GM18511 (cell line): ENCODE measurements at regions not wholly inside any gene's neighbourhood (a gene's known extent, or its start where the extent isn't known, plus 50 kb on each side); places are given as distances from the start of the nearest gene placed in this dataset.

Experiments
- ATAC-seq: cut with Tn5 transposase; IDR thresholded peaks from one replicate; pipeline ENCODE4 v1.9.1; 2021; ENCODE audit warnings: mild to moderate bottlenecking, moderate library complexity; ENCODE audit not compliant: unreplicated experiment

GRCh38 chr5:164181604-164182003 is 676.2 kb downstream of the MAT2B start:
- no peak for ATAC-seq

- ATAC-seq, result no peak
Measured at GRCh38 chr5:164184158-164184557, 678.7 kb downstream of the MAT2B start.

GRCh38 chr5:164185000-164185399 is 679.6 kb downstream of the MAT2B start:
- no peak for ATAC-seq

- no peak for ATAC-seq
Measured at GRCh38 chr5:164186550-164186949, 681.1 kb downstream of the MAT2B start.

- ATAC-seq, result no peak
Measured at GRCh38 chr5:164187785-164188184, 682.4 kb downstream of the MAT2B start.

- no peak for ATAC-seq
Measured at GRCh38 chr5:164188733-164189148, 683.3 kb downstream of the MAT2B start.

DNA sequence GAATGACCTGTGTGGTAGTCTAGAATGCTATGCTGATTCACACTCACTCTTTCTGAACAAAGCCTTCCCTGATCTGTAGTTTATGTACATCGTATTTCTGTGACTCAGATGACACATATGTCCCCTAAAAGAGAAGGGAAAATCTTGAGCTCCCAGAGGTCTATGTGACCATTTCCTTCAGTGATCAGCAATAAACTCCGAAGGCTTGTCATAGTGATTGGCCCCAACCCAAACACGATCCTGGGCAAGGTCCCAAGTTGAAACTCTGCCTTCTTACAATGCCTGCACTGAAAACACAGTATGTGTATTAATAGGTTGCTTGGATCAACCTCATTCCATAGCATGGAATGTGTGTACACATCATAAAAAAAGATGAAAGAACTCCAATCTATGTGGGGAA is 685.8 kb downstream of the MAT2B start:
- ATAC-seq, result no peak

- ATAC-seq, result no peak
Measured at GRCh38 chr5:164202338-164202737, 696.9 kb downstream of the MAT2B start.

DNA sequence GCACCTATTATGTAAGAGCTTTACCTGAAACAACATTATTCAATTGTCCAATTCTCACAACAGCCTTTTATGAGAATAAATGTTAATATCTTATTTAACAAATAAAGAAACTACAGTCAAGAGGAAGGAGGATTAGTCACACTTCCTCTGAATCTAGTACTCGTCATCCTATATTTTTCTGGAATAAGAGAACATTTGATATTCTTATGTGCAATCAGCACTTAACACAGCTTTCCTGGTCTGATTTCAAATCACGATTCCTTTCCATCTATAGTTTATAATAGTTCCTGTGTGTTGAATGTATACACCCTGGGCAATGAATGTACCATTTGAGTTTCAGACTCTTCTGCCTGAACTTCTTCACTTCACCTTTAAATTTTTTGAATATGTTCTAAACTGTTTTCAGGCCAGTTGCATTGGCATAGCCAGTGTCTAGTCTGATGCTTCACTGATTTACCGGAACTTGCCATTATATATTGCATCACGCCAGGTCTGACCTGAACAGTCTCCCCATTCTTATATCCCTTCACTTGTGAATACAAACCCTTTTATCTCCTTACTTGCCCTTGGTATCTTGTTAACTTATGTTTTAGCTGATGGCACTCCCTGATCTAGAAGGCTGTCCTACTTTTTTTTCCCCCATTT is 698.3 kb downstream of the MAT2B start:
- no peak for ATAC-seq

GRCh38 chr5:164204338-164204946 is 699.0 kb downstream of the MAT2B start:
- ATAC-seq, result no peak

- no peak for ATAC-seq
Measured at GRCh38 chr5:164206196-164206595, 700.8 kb downstream of the MAT2B start.

DNA sequence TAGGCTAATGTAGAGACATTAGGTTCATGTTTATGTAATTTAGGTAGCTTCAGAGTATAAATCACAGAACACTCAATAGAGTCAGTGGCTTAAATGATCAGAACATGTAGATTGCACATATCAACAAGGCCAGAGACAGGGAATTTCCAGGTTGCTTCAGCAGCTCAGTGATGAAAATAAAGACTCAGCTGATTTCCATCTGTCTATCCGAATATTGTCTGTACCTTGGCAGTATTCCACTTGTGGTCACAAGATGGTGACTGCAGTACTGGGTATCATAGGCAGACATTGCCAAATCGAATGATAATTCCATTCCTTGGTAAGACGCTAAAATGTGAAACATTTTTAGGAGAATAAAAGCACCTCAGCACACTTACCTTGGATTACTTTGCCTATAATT is 702.2 kb downstream of the MAT2B start:
- ATAC-seq, result no peak

DNA sequence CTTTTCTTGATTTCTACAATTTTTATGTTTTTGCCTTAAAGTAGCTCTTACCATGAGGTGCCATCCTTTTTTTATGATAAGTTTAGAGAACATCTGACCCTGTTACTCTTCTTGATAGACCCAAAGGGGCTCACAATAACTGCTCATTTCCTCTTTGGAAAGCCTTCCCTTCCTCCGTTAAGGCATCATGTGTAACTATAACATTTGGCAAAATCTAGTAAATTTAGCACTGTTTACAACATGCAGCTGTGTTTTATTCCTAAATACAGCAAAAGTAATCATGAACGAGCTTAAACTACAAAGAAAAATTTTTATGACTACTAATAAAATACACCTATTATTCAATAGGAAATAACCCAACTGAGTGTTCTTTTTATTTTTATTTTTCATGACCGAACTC is 705.1 kb downstream of the MAT2B start:
- no peak for ATAC-seq

DNA sequence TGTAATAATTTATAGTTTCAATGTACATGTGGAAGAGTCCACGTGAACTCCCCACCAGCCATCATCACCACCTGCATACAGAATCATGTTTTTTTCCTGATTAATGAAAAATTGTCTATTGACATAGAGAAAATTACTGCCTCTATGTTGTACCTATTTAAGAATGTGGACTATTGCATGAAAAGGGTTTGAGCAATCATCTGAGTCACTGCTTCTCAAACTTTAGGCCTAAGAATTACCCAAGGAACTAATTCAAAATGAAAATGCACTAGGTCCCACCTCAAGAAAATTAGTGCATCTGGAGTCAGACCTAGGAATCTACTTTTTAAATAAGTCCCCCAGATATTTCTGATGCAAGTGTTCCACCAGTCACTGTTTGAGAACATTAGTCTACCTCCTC is 709.3 kb downstream of the MAT2B start:
- no peak for ATAC-seq

- ATAC-seq, result no peak
Measured at GRCh38 chr5:164217464-164217863, 712.0 kb downstream of the MAT2B start.

GRCh38 chr5:164220522-164220921 is 715.1 kb downstream of the MAT2B start:
- no peak for ATAC-seq

GRCh38 chr5:164224236-164224635 is 718.8 kb downstream of the MAT2B start:
- no peak for ATAC-seq

DNA sequence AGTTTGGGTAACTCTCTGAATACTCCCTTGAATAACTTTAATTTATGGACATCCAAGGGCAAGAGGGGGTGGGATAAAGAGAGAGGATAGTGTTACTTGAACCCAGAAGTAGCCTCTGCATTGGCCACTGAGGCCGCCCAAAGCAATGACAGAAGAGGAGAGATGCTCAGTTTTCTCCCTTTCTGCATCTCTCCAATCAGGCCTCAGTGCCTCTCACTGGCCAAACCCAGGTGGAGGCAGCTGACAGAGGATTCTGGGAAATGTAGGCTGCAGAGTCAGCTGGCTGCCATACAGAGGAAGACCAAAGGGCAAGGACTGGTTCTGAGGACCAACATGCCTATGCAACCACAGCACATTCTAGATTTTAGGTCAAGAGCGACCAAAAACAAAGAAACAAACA is 719.4 kb downstream of the MAT2B start:
- ATAC-seq, result no peak

GRCh38 chr5:164230341-164230740 is 724.9 kb downstream of the MAT2B start:
- ATAC-seq, result no peak

DNA sequence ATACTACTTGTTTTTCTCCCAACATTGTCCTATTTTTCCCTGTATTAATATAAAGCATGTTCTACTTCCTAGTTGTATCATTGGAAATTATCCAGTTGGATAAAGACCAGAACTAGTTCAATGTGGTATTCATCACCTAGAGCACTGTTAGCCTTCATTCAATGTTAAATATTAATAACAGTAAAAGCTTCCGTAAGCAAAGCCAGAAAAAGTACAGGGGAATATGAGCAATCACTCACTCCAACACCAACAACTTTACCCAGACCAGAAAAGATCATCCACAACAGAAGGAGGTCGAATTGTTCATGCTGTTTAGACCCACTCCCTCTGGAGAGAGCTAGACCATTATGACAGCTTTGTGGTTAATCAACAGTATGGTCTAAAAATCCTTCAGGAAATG is 728.4 kb downstream of the MAT2B start:
- ATAC-seq, result no peak

GRCh38 chr5:164234321-164234720 is 728.9 kb downstream of the MAT2B start:
- ATAC-seq, result no peak

- no peak for ATAC-seq
Measured at GRCh38 chr5:164235300-164235891, 730.0 kb downstream of the MAT2B start.

GRCh38 chr5:164237486-164237885 is 732.1 kb downstream of the MAT2B start:
- ATAC-seq, result no peak
